GM12872 (cell line): ENCODE measurements at regions not wholly inside any gene's neighbourhood (a gene's known extent, or its start where the extent isn't known, plus 50 kb on each side); places are given as distances from the start of the nearest gene placed in this dataset.

Experiments
- CTCF ChIP-seq: IDR thresholded peaks from 3 replicates; pipeline ENCODE4 v1.5.1; 2011; ENCODE audit warnings: low read depth, mild to moderate bottlenecking, low read length, moderate library complexity; ENCODE audit not compliant: insufficient read depth

- TF ChIP-seq CTCF: no peak
Measured at GRCh38 chr10:36437367-36437766, 688.0 kb upstream of the ANKRD30A start.

- TF ChIP-seq CTCF: no peak
Measured at GRCh38 chr10:36428507-36428906, 696.9 kb upstream of the ANKRD30A start.

- no peak for TF ChIP-seq CTCF
Measured at GRCh38 chr10:36425131-36425797, 700.1 kb upstream of the ANKRD30A start.

- no peak for TF ChIP-seq CTCF
Measured at GRCh38 chr10:36424502-36424901, 700.9 kb upstream of the ANKRD30A start.

GRCh38 chr10:36423821-36424248 is 701.6 kb upstream of the ANKRD30A start:
- no peak for TF ChIP-seq CTCF

- no peak for TF ChIP-seq CTCF
Measured at GRCh38 chr10:36421992-36422391, 703.4 kb upstream of the ANKRD30A start.

- no peak for TF ChIP-seq CTCF
Measured at GRCh38 chr10:36416513-36416912, 708.9 kb upstream of the ANKRD30A start.

GRCh38 chr10:36412942-36413341 is 712.5 kb upstream of the ANKRD30A start:
- no peak for TF ChIP-seq CTCF
